KMS-11 (cell line): ENCODE measurements at regions not wholly inside any gene's neighbourhood (a gene's known extent, or its start where the extent isn't known, plus 50 kb on each side); places are given as distances from the start of the nearest gene placed in this dataset.

ENCODE experiments used
- H2AFZ ChIP-seq: fragments of 200-600 bp; sonication (generic); 2 replicates; pipeline ENCODE4 v1.6.1; 2016; ENCODE audit warnings: antibody characterized with exemption, mixed run types, low read depth
- H3K27ac ChIP-seq: fragments of 200-600 bp; sonication (generic); 2 replicates; pipeline ENCODE4 v1.6.1; 2016; ENCODE audit warnings: mild to moderate bottlenecking, mixed run types
- H3K27me3 ChIP-seq: fragments of 200-600 bp; sonication (generic); 2 replicates; pipeline ENCODE4 v1.6.1; 2017; ENCODE audit warnings: mild to moderate bottlenecking, low read depth, mixed run types, moderate library complexity; ENCODE audit not compliant: insufficient read depth
- H3K36me3 ChIP-seq: fragments of 200-600 bp; sonication (generic); 2 replicates; pipeline ENCODE4 v1.6.1; 2017; ENCODE audit warnings: mild to moderate bottlenecking, mixed run types; ENCODE audit not compliant: insufficient read depth
- H3K4me1 ChIP-seq: fragments of 200-600 bp; sonication (generic); 2 replicates; pipeline ENCODE4 v1.6.1; 2016; ENCODE audit warnings: mild to moderate bottlenecking, low read depth, mixed run types; ENCODE audit not compliant: poor library complexity, severe bottlenecking
- H3K4me2 ChIP-seq: fragments of 200-600 bp; sonication (generic); 2 replicates; pipeline ENCODE4 v1.7.0; 2016; ENCODE audit warnings: mild to moderate bottlenecking, mixed run types
- H3K4me3 ChIP-seq: fragments of 200-600 bp; sonication (generic); IDR thresholded peaks from 2 replicates; pipeline ENCODE4 v1.6.1; 2017; ENCODE audit warnings: low read depth, low read length, mixed read lengths; ENCODE audit not compliant: insufficient read depth
- H3K79me2 ChIP-seq: fragments of 200-600 bp; sonication (generic); 2 replicates; pipeline ENCODE4 v1.6.1; 2016; ENCODE audit warnings: low read depth, mixed run types; ENCODE audit not compliant: insufficient read depth
- H3K9ac ChIP-seq: fragments of 200-600 bp; sonication (generic); 2 replicates; pipeline ENCODE4 v1.6.1; 2016; ENCODE audit warnings: mild to moderate bottlenecking, mixed run types
- H4K20me1 ChIP-seq: fragments of 200-600 bp; sonication (generic); 2 replicates; pipeline ENCODE4 v1.6.1; 2016; ENCODE audit warnings: mild to moderate bottlenecking, mixed run types; ENCODE audit not compliant: insufficient read depth
- CTCF ChIP-seq: fragments of 200-600 bp; sonication (generic); conservative IDR thresholded peaks from 2 replicates; pipeline ENCODE4 v1.6.1; 2017; ENCODE audit warnings: low read depth, mild to moderate bottlenecking, antibody characterized with exemption, low read length, moderate library complexity, mixed read lengths

DNA sequence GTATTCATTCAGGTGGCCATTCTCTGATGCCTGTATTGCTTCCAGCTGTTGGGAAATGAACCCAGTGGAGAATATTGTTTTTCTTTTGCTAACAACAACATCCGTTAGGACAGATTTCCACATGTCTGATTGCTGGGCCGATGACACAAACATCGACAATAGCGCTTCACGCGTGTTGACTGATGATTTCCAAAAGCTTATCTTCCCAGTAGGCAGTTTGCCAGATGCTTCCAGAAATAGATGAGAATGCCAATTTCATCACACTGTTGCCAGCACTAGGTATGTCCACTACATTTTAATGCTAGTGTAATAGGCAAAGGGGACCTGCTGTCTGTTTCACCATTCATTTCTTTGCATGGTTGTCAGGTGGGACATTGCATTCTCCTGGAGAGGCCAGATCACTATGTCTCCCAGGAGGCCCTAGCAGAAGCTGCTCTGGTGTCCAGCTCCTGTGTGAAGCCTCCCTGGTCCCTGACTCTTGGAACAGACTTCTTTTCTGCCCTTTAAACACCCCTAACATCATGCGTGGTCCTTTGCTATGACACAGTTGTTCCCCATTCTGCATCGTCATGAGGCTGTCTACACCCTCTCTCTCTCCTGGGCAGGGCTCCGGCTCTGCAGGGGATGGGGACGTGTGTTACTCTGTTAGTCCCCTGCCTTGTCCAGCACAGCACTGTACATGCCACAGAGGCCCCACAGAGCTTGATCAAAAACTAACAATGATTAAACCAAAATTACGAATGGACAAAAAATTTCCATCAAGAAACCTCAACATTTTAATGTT, 181.6 kb downstream of the CDH26 start:
- H3K4me3 ChIP-seq, result no peak overlapping the region
- H3K36me3 ChIP-seq, result no peaks in the 10 kb centered on the region
- TF ChIP-seq CTCF, result no peak
- H3K4me1 ChIP-seq, result no peaks in the 10 kb centered on the region
- no peak overlapping the region for H3K27ac ChIP-seq
- H3K9ac ChIP-seq, result no peak overlapping the region
- H4K20me1 ChIP-seq, result no peaks in the 10 kb centered on the region
- H3K79me2 ChIP-seq, result no peaks in the 10 kb centered on the region
- H2AFZ ChIP-seq, result no peak overlapping the region
- H3K4me2 ChIP-seq, result no peak overlapping the region
- H3K27me3 ChIP-seq, result no peaks in the 10 kb centered on the region

GRCh38 chr20:60142587-60142986, 184.4 kb downstream of the CDH26 start:
- no peaks in the 10 kb centered on the region for H3K27me3 ChIP-seq
- H3K9ac ChIP-seq, result no peak overlapping the region
- no peak overlapping the region for H3K4me3 ChIP-seq
- no peak for TF ChIP-seq CTCF
- H3K27ac ChIP-seq, result no peak overlapping the region
- H3K79me2 ChIP-seq, result no peaks in the 10 kb centered on the region
- no peak overlapping the region for H2AFZ ChIP-seq
- H3K36me3 ChIP-seq, result no peaks in the 10 kb centered on the region
- no peaks in the 10 kb centered on the region for H4K20me1 ChIP-seq
- no peaks in the 10 kb centered on the region for H3K4me1 ChIP-seq
- H3K4me2 ChIP-seq, result no peak overlapping the region

GRCh38 chr20:60143261-60143842, 185.1 kb downstream of the CDH26 start:
- Histone ChIP-seq H3K4me1 (no peaks in the 10 kb centered on the region), H3K79me2 (no peaks in the 10 kb centered on the region), H4K20me1 (no peaks in the 10 kb centered on the region), H2AFZ (no peak overlapping the region), H3K4me3 (no peak overlapping the region), H3K36me3 (no peaks in the 10 kb centered on the region), H3K9ac (no peak overlapping the region), H3K27ac (no peak overlapping the region), H3K4me2 (no peak overlapping the region), H3K27me3 (no peaks in the 10 kb centered on the region)
- no peak for TF ChIP-seq CTCF

- H3K4me2 ChIP-seq, result no peak overlapping the region
- H2AFZ ChIP-seq, result no peak overlapping the region
- no peak overlapping the region for H3K27ac ChIP-seq
- no peak overlapping the region for H3K9ac ChIP-seq
- no peaks in the 10 kb centered on the region for H4K20me1 ChIP-seq
- H3K36me3 ChIP-seq, result no peaks in the 10 kb centered on the region
- H3K4me1 ChIP-seq, result no peaks in the 10 kb centered on the region
- H3K4me3 ChIP-seq, result no peak overlapping the region
- no peaks in the 10 kb centered on the region for H3K79me2 ChIP-seq
- no peak for TF ChIP-seq CTCF
- no peaks in the 10 kb centered on the region for H3K27me3 ChIP-seq
Observed at GRCh38 chr20:60144404-60144803, 186.2 kb downstream of the CDH26 start.
